IPS-20b (cell line): ENCODE measurements at regions not wholly inside any gene's neighbourhood (a gene's known extent, or its start where the extent isn't known, plus 50 kb on each side); places are given as distances from the start of the nearest gene placed in this dataset.
"Not testable (repeated sequence)": the region's sequence is repeated elsewhere in the genome, so short reads cannot be mapped to it uniquely, and the experiment has no call there.

Experiments
- H3K27ac ChIP-seq: one replicate; pipeline ENCODE4 v1.5.1; 2013; ENCODE audit warnings: low read length
- H3K27me3 ChIP-seq: 2 replicates; pipeline ENCODE4 v1.6.1; 2013; ENCODE audit warnings: mild to moderate bottlenecking, low read length, inconsistent platforms; ENCODE audit not compliant: insufficient read depth
- H3K36me3 ChIP-seq: 2 replicates; pipeline ENCODE4 v1.6.1; 2013; ENCODE audit warnings: low read depth, mild to moderate bottlenecking, inconsistent platforms, low read length, moderate library complexity; ENCODE audit not compliant: insufficient read depth
- H3K4me1 ChIP-seq: 2 replicates; pipeline ENCODE4 v1.6.1; 2013; ENCODE audit warnings: mild to moderate bottlenecking, control low read depth, inconsistent platforms, low read length, moderate library complexity; ENCODE audit not compliant: insufficient read depth
- H3K4me3 ChIP-seq: 2 replicates; pipeline ENCODE4 v1.5.1; 2013; ENCODE audit warnings: mild to moderate bottlenecking, low read length, inconsistent platforms
- H3K9ac ChIP-seq: 2 replicates; pipeline ENCODE4 v1.6.1; 2013; ENCODE audit warnings: low read depth, mild to moderate bottlenecking, inconsistent platforms, low read length, moderate library complexity
- H3K9me3 ChIP-seq: 2 replicates; pipeline ENCODE4 v1.6.1; 2013; ENCODE audit warnings: mild to moderate bottlenecking, low read depth, low read length, inconsistent platforms; ENCODE audit not compliant: insufficient read depth

DNA sequence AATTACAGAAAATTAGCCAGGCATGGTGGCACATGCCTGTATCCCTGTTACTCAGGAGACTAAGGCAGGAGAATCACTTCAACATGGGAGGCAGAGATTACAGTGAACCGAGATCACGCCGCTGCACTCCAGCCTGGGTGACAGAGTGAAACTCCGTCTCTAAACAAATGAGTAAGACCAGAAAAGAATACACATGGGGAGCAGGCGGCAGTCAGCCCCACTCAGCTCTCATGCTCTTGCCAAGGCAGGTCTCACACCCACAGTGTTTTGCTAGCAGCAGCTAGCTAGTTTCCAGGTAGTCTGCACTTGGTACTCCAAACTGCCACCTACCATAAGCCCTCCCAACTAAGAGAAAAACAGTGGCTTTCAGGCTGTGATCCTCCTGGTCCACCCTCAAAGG is 722.3 kb upstream of the CTNND2 start:
- Histone ChIP-seq H3K4me3 (peak overlapping the region; percentile 57), H3K9ac (peak overlapping the region; percentile 60; the same call in 1 of the 2 replicates)

DNA sequence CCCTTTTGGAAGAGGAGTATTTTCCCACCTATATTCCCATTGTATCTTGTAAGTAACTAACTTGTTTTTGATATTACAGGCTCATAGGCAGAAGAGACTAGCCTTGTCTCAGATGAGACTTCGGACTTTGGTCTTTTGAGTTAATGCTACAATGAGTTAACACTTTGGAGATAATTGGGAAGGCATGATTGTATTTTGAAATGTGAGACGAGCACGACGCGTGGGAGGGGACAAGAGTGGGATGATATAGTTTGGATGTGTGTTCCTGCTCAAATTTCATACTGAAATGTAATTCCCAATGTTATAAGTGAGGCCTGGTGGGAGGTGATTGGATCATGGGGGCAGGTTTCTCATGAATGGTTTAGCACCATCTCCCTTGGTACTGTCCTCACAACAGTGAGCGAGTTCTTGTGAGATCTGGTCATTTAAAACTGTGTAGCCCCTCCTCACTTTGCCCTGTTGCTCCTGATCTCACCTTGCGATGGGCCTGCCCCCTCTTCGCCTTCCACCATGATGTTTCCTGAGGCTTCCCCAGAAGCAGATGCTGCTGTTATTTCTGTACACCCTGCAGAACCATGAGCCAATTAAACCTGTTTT is 721.5 kb upstream of the CTNND2 start:
- no peaks in the 10 kb centered on the region for H3K36me3 ChIP-seq
- peaks cover 13% of the 10 kb centered on the region for H3K4me1 ChIP-seq
- no peaks in the 10 kb centered on the region for H3K27me3 ChIP-seq
- H3K4me3 ChIP-seq: peak overlapping the region; percentile 57
- no peaks in the 10 kb centered on the region for H3K9me3 ChIP-seq
- peak overlapping the region; percentile 60; the same call in 1 of the 2 replicates for H3K9ac ChIP-seq
- H3K27ac ChIP-seq: peak overlapping the region; percentile 55

More for the DNA sequence above, 722.3 kb upstream of the CTNND2 start:
- Histone ChIP-seq H3K27me3 (no peaks in the 10 kb centered on the region), H3K9me3 (no peaks in the 10 kb centered on the region), H3K36me3 (no peaks in the 10 kb centered on the region), H3K27ac (peak overlapping the region; percentile 2), H3K4me1 (peaks cover 12% of the 10 kb centered on the region)

DNA sequence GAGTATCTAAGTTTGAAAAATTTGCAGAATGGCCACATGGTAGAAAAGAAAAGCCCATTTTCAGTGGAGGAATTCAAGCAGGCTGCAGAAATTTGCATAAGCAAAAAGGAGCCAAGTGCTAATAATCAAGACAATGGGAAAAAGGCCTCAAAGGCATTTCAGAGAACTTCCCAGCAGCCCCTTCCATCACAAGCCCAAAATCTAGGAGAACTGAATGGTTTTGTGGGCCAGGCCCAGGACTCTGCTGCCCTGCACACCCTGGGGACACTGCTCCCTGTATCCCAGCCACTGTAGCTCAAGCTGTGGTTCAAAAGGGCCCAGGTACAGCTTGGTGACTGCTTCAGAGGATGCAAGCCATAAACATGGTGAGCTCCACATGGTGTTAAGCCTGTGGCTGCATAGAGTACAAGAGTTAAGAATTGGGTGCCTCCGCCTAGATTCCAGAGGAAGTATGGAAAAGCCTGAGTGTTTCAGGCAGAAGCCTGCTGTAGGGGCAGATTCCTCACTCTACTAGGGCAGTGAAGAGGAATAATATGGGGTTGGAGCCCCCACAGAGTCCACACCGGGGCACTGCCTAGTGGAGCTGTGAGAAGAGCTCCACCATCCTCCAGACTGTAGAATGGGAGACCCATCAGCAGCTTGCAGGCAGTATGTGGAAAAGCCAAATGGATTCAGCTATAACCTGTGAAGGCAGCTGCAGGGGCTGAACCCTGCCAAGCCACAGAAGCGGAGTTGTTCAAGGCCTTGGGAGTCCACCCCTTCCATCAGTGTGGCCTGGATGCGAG is 720.7 kb upstream of the CTNND2 start:
- peak overlapping the region; percentile 57 for H3K4me3 ChIP-seq
- H3K9ac ChIP-seq: peak overlapping the region; percentile 60
- no peaks in the 10 kb centered on the region for H3K9me3 ChIP-seq
- H3K4me1 ChIP-seq: peaks cover 13% of the 10 kb centered on the region
- H3K27me3 ChIP-seq: no peaks in the 10 kb centered on the region
- peak overlapping the region; percentile 60 for H3K27ac ChIP-seq
- no peaks in the 10 kb centered on the region for H3K36me3 ChIP-seq

DNA sequence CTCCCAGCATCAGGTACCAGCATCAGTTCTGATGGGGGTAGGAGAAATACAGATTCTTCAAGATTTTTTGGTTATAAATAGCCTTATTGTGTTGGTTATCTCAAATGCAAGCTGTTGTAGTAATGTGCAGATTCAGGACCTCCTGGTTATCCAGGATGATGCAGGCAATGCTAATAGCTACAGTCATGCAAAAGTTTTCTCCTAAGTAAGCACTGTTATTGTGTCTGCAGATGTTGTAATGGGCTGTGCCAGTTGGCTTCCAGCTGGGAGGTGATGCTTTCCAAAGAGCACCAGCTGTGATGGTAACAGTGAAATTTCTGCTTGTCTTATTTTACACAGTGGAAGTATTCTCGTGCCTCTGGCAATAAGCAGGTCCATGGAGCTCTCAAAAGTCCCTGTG is 719.2 kb upstream of the CTNND2 start:
- peaks cover 13% of the 10 kb centered on the region for H3K4me1 ChIP-seq
- H3K4me3 ChIP-seq: peak overlapping the region; percentile 4; the same call in 1 of the 2 replicates
- peak overlapping the region; percentile 60 for H3K27ac ChIP-seq
- H3K9ac ChIP-seq: no peak overlapping the region
- no peaks in the 10 kb centered on the region for H3K36me3 ChIP-seq
- 0 out of 2 replicates have a peak, but pooled peaks cover 3% of the 10 kb centered on the region for H3K9me3 ChIP-seq
- no peaks in the 10 kb centered on the region for H3K27me3 ChIP-seq

DNA sequence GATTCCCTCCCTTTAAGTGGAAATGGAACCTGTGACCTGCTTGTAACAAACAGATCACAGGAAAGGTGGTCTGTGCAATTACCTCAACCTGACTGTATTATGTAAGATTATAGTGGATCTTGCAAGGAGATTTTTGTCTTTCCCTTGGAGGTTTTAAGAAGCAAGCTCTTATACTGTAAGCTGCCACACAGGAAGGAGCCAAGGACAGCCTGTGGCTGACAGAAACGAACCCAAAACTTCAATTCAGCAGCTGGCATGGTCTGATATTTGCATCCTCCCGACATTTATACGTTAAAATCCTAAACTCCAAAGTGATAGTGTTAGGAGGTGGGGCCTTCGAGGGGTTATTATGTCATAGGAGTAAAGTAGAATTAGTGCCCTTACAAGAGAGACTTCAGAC is 711.8 kb upstream of the CTNND2 start:
- Histone ChIP-seq H3K27me3 (no peaks in the 10 kb centered on the region), H3K9me3 (peaks cover 18% of the 10 kb centered on the region; the same call in 1 of the 2 replicates), H3K9ac (no peak overlapping the region), H3K4me3 (no peak overlapping the region), H3K36me3 (no peaks in the 10 kb centered on the region), H3K27ac (no peak overlapping the region), H3K4me1 (no peaks in the 10 kb centered on the region)

DNA sequence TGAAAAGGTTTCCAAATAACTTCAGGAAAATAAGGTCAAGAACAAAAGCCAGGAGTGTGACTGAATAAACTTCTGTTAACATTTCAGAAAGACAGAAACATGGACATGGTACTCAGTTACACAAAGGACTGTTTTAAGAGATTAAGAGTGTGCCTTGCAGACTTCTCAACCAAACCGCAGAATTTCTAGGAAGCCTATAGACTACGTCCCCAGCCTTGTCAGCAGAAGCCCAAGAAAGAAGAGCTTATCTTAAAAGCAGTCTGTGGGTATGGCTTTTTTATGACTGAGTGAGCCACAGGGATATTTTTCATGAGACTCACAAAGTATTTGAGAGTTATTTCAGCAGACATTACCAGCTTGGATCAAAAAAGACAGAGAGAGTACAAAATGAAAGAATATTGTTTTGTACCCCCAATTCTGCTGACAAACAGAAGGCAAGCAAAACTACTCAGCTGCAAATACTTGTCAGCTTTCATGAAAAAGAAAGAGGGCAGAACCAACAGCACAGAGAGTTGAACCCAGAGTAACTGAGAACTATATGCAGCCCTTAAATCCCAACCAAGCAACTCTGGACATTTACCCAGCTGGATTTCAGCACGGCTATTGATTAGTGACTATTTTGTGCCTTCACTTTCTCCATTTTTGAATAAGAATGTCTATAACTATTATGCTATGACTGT is 711.0 kb upstream of the CTNND2 start:
- peaks cover 18% of the 10 kb centered on the region for H3K9me3 ChIP-seq
- no peaks in the 10 kb centered on the region for H3K4me1 ChIP-seq
- no peak overlapping the region for H3K4me3 ChIP-seq
- no peaks in the 10 kb centered on the region for H3K36me3 ChIP-seq
- H3K27ac ChIP-seq: no peak overlapping the region
- no peak overlapping the region for H3K9ac ChIP-seq
- no peaks in the 10 kb centered on the region for H3K27me3 ChIP-seq

DNA sequence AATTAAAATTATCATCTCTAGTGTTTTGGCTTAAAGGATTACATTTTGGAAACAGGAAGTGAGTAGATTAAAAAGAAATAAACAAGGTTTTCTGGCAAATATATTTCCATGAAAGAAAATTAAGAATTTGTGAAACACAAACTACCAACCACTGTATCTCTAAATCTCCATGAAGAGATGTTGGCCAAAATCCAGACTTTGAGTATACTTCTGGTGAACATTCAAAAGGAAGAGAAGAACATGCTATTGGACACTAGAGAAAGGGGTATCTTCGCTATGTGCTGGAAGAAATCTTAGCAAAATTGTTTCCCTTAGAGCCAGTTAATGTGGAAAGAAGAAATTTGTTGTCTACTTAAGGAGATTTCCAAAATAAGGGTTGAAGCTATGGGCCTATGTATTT is 710.4 kb upstream of the CTNND2 start:
- Histone ChIP-seq H3K27ac (no peak overlapping the region), H3K4me1 (no peaks in the 10 kb centered on the region), H3K9ac (no peak overlapping the region), H3K36me3 (no peaks in the 10 kb centered on the region), H3K4me3 (no peak overlapping the region), H3K27me3 (no peaks in the 10 kb centered on the region), H3K9me3 (peaks cover 18% of the 10 kb centered on the region)

DNA sequence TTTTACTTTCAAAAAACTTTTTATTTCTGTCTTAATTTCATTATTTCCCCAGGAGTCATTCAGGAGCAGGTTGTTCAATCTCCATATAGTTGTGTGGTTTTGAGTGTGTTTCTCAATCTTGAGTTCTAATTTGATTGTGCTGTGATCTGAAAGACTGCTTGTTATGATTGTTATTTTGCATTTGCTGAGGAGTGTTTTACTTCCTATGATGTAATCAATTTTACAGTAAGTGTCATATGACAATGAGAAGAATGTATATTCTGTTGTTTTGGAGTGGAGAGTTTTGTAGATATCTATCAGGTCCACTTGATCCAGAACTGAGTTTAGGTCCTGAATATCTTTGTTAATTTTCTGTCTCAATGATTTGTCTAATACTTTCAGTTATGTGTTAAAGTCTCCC is 706.9 kb upstream of the CTNND2 start:
- Histone ChIP-seq H3K27ac (no peak overlapping the region), H3K27me3 (no peaks in the 10 kb centered on the region), H3K9ac (no peak overlapping the region), H3K9me3 (peaks cover 4% of the 10 kb centered on the region), H3K36me3 (no peaks in the 10 kb centered on the region), H3K4me3 (no peak overlapping the region), H3K4me1 (no peaks in the 10 kb centered on the region)

DNA sequence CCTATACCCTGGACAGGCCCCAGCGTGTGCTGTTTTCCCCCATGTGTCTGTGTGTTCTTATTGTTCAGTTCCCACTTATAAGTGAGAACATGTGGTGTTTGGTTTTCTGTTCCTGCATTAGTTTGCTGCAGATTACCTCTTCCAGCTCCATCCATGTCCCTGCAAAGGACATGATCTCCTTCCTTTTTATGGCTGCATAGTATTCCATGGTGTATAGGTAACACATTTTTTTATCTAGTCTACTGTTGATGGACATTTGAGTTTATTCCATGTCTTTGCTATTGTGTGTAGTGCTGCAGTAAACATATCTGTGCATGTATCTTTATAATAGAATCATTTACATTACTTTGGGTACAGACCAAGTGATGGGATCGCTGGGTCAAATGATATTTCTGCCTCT is 703.6 kb upstream of the CTNND2 start:
- not testable (repeated sequence) for H3K27me3 ChIP-seq, H3K9me3 ChIP-seq, H3K27ac ChIP-seq, H3K4me1 ChIP-seq, H3K4me3 ChIP-seq, H3K9ac ChIP-seq, H3K36me3 ChIP-seq

DNA sequence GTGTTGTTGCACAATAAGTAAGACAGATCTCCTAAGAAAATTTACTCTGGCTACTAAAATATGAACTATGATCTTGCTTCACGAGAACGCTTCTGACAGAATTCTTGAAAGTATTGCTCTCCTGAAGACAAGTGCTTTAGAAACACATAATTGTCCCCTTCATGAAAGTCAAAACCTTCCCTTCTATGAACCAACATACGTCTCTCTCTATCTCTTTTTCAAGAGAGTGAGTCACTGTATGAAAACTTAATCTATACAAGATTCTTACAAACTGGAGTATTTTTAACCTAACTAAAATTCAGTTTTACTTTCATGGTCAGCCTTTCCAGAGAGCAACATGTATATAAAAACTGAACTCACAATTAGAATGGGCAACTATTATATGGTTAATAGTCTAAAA is 688.0 kb upstream of the CTNND2 start:
- H3K27ac ChIP-seq: no peak overlapping the region
- no peaks in the 10 kb centered on the region for H3K27me3 ChIP-seq
- no peaks in the 10 kb centered on the region; the same call in 1 of the 2 replicates for H3K9me3 ChIP-seq
- H3K36me3 ChIP-seq: no peaks in the 10 kb centered on the region
- H3K4me1 ChIP-seq: no peaks in the 10 kb centered on the region
- no peak overlapping the region for H3K9ac ChIP-seq
- no peak overlapping the region for H3K4me3 ChIP-seq

DNA sequence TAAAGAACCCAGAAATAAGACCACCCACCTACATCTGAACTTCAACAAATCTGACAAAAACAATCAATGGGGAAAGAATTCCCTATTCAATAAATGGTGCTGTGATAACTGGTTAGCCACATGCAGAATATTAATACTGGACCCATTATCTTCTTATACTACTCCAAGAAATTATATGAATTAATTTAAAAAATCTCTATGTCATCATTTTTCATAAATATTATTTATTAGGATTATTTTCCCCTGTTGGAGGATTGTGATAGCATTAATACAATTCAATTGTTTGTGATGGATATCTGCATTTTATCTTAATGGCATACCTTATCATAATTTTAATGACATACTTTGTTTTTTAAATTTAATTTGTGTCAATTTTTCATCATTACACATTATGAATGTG is 682.2 kb upstream of the CTNND2 start:
- Histone ChIP-seq H3K9ac (no peak overlapping the region), H3K4me3 (no peak overlapping the region), H3K27me3 (no peaks in the 10 kb centered on the region), H3K27ac (no peak overlapping the region), H3K36me3 (no peaks in the 10 kb centered on the region), H3K9me3 (no peaks in the 10 kb centered on the region; the same call in 1 of the 2 replicates), H3K4me1 (no peaks in the 10 kb centered on the region)

DNA sequence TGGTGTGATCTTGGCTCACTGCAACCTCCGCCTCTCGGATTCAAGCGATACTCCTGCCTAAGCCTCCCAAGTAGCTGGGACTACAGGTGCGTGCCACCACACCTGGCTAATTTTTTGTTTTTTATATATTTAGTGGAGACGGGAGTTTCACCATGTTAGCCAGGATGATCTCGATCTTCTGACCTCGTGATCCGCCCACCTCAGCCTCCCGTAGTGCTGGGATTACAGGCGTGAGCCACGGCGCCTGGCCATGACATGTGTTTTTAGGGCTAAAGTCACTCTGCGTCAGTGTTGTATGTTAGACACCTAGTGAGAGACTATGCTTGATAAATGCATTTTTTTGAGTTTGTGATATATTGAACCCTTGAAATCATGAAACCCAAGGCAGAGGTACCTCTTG is 674.6 kb upstream of the CTNND2 start:
- not testable (repeated sequence) for H3K9ac ChIP-seq, H3K4me3 ChIP-seq, H3K27me3 ChIP-seq, H3K36me3 ChIP-seq, H3K9me3 ChIP-seq, H3K27ac ChIP-seq, H3K4me1 ChIP-seq
